ENCODE measurements at regions not wholly inside any gene's neighbourhood (a gene's known extent, or its start where the extent isn't known, plus 50 kb on each side); places are given as distances from the start of the nearest gene placed in this dataset.
"Not testable (repeated sequence)": the region's sequence is repeated elsewhere in the genome, so short reads cannot be mapped to it uniquely, and the experiment has no call there.

DNA sequence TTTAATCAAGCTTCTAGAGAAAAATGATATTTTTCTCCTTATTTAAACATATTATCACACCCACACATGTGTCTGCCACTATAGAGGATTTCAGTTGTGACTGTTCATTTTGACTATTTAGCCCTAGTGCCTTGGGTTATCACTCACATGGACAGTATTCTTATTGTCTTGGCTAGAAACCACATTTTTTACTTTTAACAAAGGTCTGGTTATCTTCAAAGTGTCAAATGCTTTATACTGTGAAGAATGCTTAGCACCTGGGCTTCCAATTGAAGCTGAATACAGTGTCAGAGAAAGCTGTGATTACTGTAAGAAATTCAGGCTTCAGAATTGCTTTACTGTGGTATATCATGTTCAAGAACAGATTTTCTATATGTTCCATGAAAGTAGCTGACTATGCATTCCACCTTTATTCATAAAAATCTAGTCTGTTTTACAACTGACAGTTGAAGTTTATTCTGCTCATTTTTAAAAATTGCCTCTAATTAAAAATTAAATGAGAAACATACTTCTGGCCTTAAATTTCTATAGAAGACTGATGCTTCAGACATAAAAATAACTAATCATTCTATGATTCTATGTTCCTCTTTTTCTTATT, 278.6 kb downstream of the SEMA3D start:
- no peak for DNase-seq (ENCODE audit: extremely low spot score)
- TF ChIP-seq, protein P1, sequence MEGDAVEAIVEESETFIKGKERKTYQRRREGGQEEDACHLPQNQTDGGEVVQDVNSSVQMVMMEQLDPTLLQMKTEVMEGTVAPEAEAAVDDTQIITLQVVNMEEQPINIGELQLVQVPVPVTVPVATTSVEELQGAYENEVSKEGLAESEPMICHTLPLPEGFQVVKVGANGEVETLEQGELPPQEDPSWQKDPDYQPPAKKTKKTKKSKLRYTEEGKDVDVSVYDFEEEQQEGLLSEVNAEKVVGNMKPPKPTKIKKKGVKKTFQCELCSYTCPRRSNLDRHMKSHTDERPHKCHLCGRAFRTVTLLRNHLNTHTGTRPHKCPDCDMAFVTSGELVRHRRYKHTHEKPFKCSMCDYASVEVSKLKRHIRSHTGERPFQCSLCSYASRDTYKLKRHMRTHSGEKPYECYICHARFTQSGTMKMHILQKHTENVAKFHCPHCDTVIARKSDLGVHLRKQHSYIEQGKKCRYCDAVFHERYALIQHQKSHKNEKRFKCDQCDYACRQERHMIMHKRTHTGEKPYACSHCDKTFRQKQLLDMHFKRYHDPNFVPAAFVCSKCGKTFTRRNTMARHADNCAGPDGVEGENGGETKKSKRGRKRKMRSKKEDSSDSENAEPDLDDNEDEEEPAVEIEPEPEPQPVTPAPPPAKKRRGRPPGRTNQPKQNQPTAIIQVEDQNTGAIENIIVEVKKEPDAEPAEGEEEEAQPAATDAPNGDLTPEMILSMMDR (IDR thresholded peaks at IDR 0.05; ENCODE audit: control extremely low read depth, extremely low read depth, low read depth, missing control alignments): no peak
- ChIA-PET POLR2A (no interaction called here), CTCF (no interaction called here)

DNA sequence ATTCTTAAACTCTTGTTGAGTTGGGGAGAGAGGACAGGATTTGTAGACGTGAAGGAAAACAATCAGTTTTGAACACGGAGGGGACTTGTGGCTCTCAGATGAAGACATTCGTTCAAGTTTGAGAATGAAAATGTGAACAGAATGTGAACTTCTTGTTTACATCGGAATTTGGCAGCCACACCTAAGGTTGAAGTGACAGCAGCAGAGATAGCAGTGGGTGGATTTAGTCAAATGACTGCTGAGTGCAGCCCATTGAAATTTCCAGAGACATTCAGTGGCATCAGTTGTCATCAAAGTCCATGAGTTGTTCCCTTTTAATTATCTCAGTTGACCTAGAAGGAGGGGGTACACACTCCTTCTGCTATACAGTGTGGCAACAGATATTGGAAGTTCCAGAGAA, 280.0 kb downstream of the SEMA3D start:
- ChIA-PET CTCF (no interaction called here), POLR2A (no interaction called here)
- TF ChIP-seq, protein P1 (IDR thresholded peaks at IDR 0.05; ENCODE audit: control extremely low read depth, extremely low read depth, low read depth, missing control alignments): no peak
- no peak for DNase-seq (ENCODE audit: extremely low spot score)

DNA sequence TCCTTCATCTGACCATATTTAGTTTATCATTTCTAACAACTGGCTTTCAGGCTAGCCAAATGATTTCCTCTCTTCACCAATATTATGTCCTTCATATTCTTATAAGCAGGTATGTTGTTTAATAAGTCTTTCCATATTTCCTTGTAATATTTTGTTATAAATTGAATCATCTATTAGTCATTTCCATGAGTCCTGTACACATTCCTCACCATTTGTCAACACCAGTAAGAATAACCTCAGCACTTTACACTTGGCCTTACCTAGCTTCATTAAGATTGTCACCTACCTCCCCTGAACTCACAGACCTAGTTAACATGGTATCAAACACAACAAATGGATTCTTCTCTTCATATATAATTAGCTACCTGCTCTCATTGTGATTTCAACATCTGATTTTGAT, 282.3 kb downstream of the SEMA3D start:
- DNase-seq (ENCODE audit: extremely low spot score): no peak
- TF ChIP-seq, protein P1 (IDR thresholded peaks at IDR 0.05; ENCODE audit: control extremely low read depth, extremely low read depth, low read depth, missing control alignments): no peak
- POLR2A ChIA-PET: no interaction called here
- CTCF ChIA-PET: interaction anchor here (1.4 kb wide), 1 partner anchor 13 kb away, joined by 3 read pairs; no protein-coding TSS in a partner anchor

DNA sequence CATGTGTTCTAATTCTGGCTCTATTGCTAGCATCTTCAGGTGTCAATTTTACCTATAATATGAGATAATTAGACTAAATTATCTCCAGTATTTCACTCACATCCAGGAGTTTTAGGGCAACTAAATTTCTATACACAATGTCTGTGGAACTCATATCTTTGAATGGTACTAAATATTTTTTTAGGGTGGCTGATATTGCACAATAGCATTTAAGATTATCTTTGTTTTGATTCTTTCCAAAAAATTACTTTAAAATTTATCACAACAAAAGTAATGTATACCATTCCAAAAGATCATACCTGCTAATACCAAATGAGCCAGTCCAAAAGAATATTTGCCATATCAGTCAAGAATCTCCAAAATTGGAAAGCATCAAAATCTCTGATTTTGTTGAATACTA, 285.5 kb downstream of the SEMA3D start:
- no peak for DNase-seq (ENCODE audit: extremely low spot score)
- TF ChIP-seq, protein P1 (IDR thresholded peaks at IDR 0.05; ENCODE audit: control extremely low read depth, extremely low read depth, low read depth, missing control alignments): no peak
- POLR2A ChIA-PET: no interaction called here
- CTCF ChIA-PET: no interaction called here

DNA sequence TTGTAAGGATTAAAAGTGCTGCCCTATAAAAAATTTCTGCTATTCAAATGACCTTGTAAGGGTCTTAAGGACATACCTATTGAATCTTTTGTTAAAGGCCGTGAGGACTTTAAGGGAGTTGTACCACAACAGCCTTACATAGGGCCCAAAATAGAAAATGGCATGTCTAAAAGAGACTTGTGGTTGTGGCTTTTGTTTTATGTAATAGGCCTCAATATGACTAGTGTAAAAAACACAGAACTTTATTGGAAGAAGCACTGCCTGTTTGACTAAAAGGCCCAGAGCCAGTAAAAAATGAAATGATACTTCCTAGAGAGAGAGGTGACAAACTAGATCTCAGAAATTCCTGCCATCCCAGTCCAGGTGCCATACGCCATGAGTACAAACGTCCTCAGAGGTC, 286.6 kb downstream of the SEMA3D start:
- CTCF ChIA-PET: no interaction called here
- no peak for DNase-seq (ENCODE audit: extremely low spot score)
- TF ChIP-seq, protein P1 (IDR thresholded peaks at IDR 0.05; ENCODE audit: control extremely low read depth, extremely low read depth, low read depth, missing control alignments): no peak
- POLR2A ChIA-PET: no interaction called here

DNA sequence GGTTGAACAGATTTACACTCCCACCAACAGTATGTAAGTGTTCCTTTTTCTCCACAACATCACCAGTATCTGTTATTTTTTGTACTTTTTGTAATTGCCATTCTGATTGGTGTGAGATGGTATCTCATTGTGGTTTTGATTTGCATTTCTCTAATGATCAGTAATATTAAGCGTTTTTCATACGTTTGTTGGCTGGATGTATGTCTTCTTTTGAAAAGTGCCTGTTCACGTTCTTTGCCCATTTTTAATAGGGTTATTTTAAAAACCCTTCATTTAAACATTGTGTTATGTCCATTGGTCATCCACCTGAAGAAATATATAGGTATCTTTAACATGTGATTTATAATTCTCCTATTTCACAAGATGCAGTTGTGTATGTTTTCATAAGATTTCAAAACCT, 291.3 kb downstream of the SEMA3D start:
- CTCF ChIA-PET: no interaction called here

DNA sequence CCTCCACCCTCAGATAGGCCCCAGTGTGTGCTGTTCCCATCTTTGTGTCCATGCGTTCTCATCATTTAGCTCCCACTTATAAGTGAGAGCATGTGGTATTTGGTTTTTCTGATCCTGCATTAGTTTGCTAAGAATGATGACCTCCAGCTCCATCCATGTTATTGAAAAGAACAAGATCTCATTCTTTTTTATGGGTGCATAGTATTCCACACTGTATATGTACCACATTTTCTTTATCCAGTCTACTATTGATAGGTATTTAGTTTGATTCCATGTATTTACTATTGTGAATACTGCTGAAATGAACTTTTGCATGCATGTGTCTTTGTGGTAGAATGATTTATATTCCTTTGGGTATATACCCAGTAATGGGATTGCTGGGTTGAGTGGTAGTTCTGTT, 303.3 kb downstream of the SEMA3D start:
- DNase-seq (ENCODE audit: extremely low spot score); POLR2A ChIA-PET: not testable (repeated sequence)
- CTCF ChIA-PET: interaction anchor here (1.0 kb wide), 1 partner anchor 22 kb away, joined by 3 read pairs; no protein-coding TSS in a partner anchor

More for the DNA sequence above, 291.3 kb downstream of the SEMA3D start:
- POLR2A ChIA-PET: no interaction called here
- DNase-seq (ENCODE audit: extremely low spot score): no peak
- TF ChIP-seq, protein P1 (IDR thresholded peaks at IDR 0.05; ENCODE audit: control extremely low read depth, extremely low read depth, low read depth, missing control alignments): no peak

DNA sequence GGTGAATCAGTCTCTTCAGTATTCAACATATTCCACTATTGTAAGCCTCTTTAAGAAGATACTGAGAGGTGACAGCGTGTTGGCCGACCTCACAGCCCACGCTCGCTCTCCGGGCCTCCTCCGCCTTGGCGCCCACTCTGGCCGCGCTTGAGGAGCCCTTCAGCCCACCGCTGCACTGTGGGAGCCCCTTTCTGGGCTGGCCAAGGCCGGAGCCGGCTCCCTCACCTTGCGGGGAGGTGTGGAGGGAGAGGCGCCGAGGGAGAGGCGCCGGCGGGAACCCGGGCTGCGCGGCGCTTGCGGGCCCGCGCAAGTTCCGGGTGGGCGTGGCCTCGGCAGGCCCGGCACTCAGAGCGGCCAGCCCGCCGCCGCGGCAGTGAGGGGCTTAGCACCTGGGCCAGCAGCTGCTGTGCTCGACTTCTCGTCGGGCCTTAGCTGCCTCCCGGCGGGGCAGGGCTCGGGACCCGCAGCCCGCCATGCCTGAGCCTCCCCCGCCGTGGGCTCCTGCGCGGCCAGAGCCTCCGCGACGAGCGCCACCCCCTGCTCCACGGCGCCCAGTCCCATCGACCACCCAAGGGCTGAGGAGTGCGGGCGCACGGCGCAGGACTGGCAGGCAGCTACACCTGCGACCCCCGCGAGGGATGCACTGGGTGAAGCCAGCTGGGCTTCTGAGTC, 306.4 kb downstream of the SEMA3D start:
- DNase-seq (ENCODE audit: extremely low spot score); POLR2A ChIA-PET: not testable (repeated sequence)
- CTCF ChIA-PET: interaction anchor here (1.0 to 1.7 kb wide), 2 partner anchors 8 to 30 kb away, joined by 3 to 4 read pairs; no protein-coding TSS in a partner anchor

Measured in GM10248 (cell line).